HCT116 (cell line): ENCODE measurements at regions not wholly inside any gene's neighbourhood (a gene's known extent, or its start where the extent isn't known, plus 50 kb on each side); places are given as distances from the start of the nearest gene placed in this dataset.

Experiments
- ATF3 ChIP-seq: IDR thresholded peaks from 2 replicates; pipeline ENCODE4 v1.6.1; 2012
- CBX3 ChIP-seq: IDR thresholded peaks from 2 replicates; pipeline ENCODE4 v1.6.1; 2012; ENCODE audit warnings: low read depth
- CTCF ChIP-seq, 3 experiments: fragments of 200-600 bp in 1 of 3; sonication (generic) in 1 of 3; IDR thresholded peaks in 2 of 3; conservative IDR thresholded peaks in 1 of 3; 2 replicates each; pipeline ENCODE4 v1.5.1; 2012 to 2017; ENCODE audit warnings: low read depth in 2 of 3, low read length in 2 of 3, antibody characterized with exemption in 1 of 3, borderline replicate concordance in 1 of 3, control low read depth in 1 of 3, mild to moderate bottlenecking in 1 of 3, mixed read lengths in 1 of 3, mixed run types in 1 of 3, moderate library complexity in 1 of 3; ENCODE audit not compliant: insufficient read depth in 1 of 3
- EGR1 ChIP-seq: IDR thresholded peaks from 2 replicates; pipeline ENCODE4 v1.6.1; 2012; ENCODE audit warnings: low read depth
- JUND ChIP-seq: IDR thresholded peaks from 2 replicates; pipeline ENCODE4 v1.6.1; 2012
- POLR2A ChIP-seq: IDR thresholded peaks from 2 replicates; pipeline ENCODE4 v1.7.0; 2011; ENCODE audit warnings: borderline replicate concordance; ENCODE audit not compliant: insufficient read depth, insufficient read length; ENCODE audit errors: extremely low read depth
- POLR2AphosphoS5 ChIP-seq: IDR thresholded peaks from 2 replicates; pipeline ENCODE4 v1.6.1; 2011; ENCODE audit warnings: mild to moderate bottlenecking, low read depth, low read length, moderate library complexity
- RAD21 ChIP-seq: IDR thresholded peaks from 2 replicates; pipeline ENCODE4 v1.6.1; 2012; ENCODE audit warnings: low read depth, mild to moderate bottlenecking
- REST ChIP-seq: IDR thresholded peaks from 2 replicates; pipeline ENCODE4 v1.6.1; 2012; ENCODE audit warnings: low read depth
- TCF7L2 ChIP-seq: IDR thresholded peaks from 2 replicates; pipeline ENCODE4 v1.7.0; 2011; ENCODE audit warnings: borderline replicate concordance, inconsistent platforms; ENCODE audit not compliant: insufficient read depth, insufficient read length; ENCODE audit errors: extremely low read depth
- ZBTB33 ChIP-seq: IDR thresholded peaks from 2 replicates; pipeline ENCODE4 v1.6.1; 2011; ENCODE audit warnings: mild to moderate bottlenecking, low read length, moderate library complexity; ENCODE audit not compliant: insufficient replicate concordance; ENCODE audit errors: extremely low read depth
- ZFX ChIP-seq: fragments of 450-650 bp; IDR thresholded peaks from 2 replicates; pipeline ENCODE4 v1.6.1; 2017

- TF ChIP-seq TCF7L2 (no peak), CTCF (IDR thresholded peaks at IDR 0.05 in 2 of 3, conservative IDR thresholded peaks at IDR 0.05 in 1 of 3; ENCODE audit: borderline replicate concordance in 1 of 3, insufficient read depth in 1 of 3, low read depth in 2 of 3, low read length in 2 of 3) (no peak), RAD21 (no peak), ATF3 (no peak), POLR2A (no peak), POLR2AphosphoS5 (no peak), EGR1 (no peak), JUND (no peak), ZFX (no peak), REST (no peak), CBX3 (no peak), ZBTB33 (no peak)
Observed at GRCh38 chr4:17081179-17081578, 182.7 kb upstream of the LDB2 start.
